ENCODE measurements at regions not wholly inside any gene's neighbourhood (a gene's known extent, or its start where the extent isn't known, plus 50 kb on each side); places are given as distances from the start of the nearest gene placed in this dataset.

DNA sequence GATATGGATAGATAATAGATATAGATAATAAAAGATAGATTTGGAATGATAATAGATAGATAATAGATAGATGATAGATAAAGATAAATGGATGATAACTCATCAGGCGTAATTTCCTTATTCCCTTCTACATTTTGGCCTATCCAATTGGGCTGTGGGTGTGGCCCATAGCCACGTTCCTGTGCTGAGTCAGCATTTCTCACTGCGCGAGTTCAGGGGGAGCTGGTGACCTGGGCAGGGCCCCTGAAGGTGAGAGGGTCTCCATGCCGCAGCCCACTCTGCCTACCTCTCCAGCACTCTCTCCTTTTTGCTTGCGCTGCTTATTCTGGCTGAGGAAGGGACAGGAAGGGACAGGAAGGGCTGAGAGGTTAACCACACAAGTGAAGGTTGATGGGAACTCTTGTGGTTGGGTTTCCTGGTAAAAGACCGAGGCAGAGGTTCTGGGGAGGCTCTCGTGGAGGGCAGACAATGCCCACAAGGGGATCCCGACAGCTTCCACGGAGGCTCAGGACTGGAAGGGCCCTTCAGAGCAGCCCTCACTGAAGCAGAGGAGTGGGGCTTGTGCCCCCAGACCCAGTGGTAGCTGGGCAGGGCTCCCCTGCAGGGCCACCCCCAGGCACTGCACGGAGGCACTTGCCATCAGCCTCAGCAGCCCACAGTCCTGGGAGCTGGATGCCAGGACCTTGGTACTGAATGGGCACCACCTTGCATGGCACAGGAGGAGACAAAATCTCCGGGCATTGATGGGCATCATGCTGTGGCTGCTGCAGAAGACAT, 247.3 kb upstream of the PITRM1 start:
- DNase-seq (ENCODE audit: low read depth in 4 of 4, low spot score in 3 of 4): no peak

DNA sequence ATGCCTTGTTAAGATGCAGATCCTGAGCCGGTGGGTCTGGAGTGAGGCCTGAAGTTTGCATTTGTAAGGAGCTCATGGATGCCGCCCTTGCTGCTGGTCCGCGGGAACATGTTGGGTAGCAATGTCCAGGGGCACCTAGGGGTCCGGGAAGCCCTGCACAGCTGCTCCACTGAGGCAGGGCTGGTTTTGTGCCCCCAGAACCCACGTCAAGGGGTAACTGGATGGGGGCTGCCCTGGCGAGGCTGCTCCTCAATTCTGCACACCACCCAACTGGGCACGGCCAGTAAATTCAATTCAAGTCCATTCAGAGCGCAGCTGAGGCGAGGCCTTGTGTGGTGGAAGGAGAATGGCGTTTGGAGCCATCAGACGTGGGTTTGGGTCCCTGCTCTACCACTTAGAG, 246.3 kb upstream of the PITRM1 start:
- no peak for DNase-seq (ENCODE audit: low read depth in 4 of 4, low spot score in 3 of 4)

DNA sequence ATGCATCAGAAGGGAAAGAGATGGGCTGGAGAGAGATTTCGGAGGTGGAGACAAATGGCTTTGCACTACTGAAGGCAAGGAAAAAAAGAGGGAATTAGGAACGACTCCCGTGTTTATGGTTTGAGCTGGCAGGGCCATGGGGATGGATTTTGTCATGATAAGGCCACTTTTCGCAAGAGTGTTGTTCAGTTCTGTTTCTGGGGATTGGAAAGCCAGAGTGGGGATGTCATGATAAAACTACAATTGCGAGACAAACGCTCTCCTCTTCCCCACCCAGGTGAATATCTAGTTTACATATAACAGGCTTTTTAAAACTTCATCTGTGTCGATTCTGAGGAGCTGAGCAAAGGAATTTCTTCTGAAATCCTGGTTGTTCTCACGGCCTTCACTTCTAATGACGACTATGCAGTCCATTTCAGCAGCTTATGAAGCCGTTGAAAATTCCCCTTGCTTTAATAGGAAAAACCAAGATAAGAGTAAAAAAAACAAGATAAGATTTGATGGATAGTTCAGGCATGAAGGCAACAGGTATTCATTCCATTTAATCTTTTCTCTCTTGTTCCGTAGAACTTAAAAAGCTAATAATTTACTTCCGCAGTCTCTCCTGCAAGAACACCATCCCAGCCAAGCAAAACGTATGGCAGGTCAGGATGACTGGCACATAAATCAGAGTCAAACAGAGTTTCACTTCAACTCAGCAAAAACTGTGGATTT, 245.6 kb upstream of the PITRM1 start:
- DNase-seq (ENCODE audit: low read depth in 4 of 4, low spot score in 3 of 4): no peak

DNA sequence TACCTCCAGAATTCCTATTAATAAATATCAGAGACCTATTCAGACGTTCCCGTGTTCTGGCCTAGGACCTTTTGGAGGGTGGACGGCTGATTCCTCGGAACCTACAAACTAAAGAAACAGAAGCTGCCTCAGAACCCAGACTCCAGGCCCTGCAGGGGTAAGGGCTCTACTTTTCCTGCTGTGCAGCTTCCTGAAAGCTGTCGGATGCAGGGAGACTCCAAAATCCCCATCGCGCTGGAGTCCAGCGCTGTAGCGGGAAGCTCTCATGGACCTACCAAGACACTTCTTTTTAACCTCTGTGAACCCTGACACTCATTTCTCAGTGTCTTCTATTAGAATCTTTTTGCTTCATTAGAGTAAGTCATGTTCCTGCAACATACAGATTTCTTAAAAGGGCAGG, 244.5 kb upstream of the PITRM1 start:
- no peak for DNase-seq (ENCODE audit: low read depth in 4 of 4, low spot score in 3 of 4)

DNA sequence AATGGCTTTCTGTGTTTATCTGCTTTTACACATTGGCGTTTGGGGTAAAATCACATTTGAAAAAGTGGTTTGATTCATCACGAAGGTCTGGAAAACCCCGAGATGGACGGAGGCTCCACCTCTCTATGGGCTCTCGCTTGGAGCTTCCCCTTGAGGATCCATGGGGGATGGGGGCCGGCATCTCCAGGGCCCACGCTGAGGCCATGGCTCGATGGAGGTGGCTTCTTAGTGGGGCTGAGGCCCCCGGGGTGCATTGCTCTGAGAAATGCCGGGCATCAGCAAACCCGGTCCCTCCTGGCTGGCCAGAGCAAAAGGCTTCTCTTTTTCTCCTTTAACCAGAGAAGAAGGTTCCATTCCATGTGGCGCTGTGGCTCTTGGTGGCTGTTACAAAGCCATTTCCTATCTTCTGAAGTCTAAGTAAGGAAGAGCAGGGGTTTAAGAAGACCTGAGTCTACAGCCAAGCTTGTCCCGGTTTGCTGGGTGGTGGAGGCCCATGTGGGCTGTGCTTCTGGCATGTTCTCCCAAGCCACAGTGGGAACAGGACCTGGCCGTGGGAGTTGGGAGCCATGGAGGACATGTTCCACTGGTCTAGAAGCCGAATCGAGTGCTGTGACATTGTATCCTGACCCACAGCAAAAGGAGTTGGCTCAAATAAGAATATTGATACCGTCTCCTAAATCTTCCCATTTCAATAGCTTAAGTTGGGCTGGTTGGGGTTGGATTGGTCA, 243.5 kb upstream of the PITRM1 start:
- DNase-seq (ENCODE audit: low read depth in 4 of 4, low spot score in 3 of 4): no peak

DNA sequence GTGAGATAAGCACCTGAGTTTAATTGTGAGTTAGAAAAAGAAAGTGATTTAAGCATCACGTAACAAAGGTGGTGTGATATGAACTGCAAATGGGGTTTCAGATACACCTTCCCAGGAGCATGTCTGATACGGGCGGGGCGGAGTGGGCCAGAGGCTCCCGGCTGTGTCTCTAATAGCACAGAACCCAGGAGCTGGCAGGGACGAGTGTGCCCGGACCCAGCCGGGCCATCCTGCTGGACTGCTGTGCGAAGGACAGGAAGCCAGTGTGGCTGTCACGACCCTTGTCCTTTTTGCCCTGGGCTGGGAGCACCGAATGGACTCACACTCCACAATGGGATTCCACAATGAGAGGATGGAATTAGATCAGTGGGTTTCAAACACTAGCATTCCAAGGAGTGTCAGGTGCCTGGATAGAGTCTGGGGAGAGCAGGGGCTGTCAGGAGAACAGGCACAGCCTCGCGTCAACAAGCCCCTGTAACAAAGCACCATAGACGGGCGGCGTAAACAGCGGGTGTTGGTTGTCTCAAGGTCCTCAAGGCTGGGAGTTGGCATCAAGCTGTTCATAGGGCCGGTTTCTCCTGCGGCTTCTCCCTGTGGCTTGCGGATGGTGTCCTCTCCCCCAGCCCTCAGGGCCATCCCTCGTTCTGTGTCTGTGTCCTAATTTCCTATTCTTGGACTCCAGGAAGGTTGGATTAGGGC, 242.6 kb upstream of the PITRM1 start:
- no peak for DNase-seq (ENCODE audit: low read depth in 4 of 4, low spot score in 3 of 4)

DNA sequence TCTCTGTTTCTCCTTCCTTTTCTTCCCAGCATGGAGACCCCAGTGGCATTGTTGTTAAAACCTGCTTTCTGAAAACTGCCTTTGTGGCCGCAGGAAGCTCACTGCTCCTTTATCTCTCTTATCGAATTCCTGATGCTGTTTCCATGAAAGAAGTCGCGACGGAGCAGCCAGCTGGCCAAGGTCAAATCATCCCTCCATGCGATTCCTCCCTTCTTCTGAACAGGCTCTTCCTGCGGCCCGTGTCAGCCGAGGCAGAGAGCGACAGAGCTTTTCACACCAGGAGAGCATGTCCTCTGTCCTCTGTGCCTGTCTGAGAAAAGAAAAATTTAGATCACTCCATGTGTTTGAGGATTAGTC, 242.1 kb upstream of the PITRM1 start:
- DNase-seq (ENCODE audit: low read depth in 4 of 4, low spot score in 3 of 4): no peak

DNA sequence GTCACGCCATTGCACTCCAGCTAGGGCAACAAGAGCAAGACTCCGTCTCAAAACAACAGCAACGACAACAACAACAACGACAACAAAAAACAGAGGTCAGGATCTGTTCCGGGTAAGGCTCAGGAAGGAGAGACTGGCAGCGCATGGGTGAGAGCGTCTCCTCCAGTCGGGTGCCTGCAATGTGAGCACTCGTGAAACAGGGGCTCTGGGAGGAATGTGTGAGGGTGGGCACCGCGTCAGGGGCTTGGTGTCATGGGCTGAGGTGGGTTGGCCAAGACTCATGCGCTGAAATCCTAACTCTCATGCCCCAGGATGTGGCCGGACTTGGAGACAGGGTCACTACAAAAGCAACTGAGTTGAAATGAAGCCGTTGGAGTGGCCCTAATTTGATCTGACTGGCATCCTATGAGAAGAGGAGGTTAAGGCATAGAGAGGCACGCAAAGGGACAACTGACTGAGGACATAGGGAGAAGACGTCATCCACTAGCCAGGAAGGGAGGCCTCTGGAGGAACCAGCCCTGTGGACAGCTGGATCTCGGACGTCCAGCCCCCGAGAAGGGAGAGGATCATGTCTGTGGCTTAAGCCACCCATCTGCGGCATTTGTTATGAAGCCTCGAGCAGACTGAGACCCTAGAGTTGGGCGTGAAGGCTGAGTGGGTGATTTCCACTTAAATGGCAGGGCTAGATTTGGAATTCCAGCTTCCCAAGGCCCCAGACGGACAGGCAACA, 241.5 kb upstream of the PITRM1 start:
- no peak for DNase-seq (ENCODE audit: low read depth in 4 of 4, low spot score in 3 of 4)

DNA sequence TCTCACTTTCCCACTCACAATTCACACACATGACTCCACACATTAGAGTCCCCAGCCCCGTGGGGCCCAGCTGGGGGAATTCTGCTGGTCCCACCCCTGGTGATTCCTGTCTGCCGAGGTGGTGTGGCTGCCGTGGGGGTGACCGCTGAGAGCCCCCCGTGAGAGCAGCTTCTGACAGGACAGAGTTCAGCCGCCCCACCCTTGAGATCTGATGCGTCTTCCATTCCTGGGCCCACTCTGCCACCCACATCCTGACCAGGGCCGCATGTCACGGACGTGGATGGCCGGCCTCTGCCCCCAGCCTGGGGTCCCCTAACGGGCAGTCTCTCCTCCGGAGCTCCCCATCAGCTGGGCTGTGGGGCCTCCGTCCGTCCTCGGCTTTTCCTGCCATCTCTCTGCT, 240.1 kb upstream of the PITRM1 start:
- no peak for DNase-seq (ENCODE audit: low read depth in 4 of 4, low spot score in 3 of 4)

DNA sequence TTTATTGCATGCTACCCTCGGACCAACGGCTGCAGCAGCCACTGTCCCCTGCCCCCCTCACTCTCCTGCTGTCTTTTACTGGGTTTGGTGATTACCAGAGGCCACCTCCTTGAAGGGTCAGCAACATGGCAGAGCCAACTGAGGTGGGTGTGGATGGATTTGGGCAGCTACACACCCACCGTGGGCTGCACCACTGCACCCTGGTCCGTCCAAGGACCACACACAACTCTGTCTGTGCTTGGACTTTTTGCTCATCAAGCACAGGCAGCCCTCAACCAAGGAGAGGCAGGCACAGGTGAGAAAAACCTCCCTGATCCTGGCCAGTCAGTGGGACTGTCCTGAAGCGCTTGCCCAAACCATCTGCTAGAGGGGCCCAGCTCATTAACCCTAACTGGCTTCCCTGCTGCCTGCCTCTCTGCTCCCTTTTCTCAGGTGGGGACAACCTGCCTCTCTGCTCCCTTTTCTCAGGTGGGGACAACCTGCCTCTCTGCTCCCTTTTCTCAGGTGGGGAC, 239.5 kb upstream of the PITRM1 start:
- DNase-seq (ENCODE audit: low read depth in 4 of 4, low spot score in 3 of 4): no peak

DNA sequence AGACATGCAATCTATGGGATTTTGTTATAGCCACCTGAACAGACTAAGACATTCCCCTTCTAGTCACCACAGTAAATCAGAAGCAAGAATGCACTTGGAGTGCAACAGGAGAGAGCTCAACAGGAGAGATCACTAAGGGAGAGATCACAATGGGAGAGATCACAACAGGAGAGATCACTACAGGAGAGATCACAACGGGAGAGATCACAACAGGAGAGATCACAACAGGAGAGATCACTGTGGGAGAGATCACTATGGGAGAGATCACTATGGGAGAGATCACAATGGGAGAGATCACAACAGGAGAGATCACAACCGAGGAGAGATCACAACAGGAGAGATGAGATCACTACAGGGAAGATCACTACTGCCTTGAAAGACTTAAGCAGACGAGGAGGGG, 238.5 kb upstream of the PITRM1 start:
- no peak for DNase-seq (ENCODE audit: low read depth in 4 of 4, low spot score in 3 of 4)

DNA sequence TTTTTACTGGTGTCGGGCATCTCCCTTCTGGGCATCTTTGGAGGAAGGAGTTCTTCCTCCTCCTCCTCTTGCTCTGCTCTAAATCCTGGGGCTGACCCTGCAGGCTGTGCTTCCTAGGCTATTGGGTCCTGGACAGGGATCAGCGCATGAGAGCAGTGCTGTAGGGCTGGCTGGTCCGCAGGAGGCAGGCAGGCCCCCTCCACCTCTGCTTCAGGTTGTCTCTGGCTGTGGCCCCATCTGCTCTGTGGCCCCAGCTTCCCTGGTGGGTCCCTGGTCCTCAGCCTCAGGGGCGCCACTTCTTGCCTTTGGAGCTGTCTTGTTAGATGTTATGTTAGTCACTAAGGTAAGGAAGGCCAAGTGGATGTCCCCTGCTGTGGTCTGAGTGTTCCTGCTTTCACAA, 237.3 kb upstream of the PITRM1 start:
- DNase-seq (ENCODE audit: low read depth in 4 of 4, low spot score in 3 of 4): no peak

DNA sequence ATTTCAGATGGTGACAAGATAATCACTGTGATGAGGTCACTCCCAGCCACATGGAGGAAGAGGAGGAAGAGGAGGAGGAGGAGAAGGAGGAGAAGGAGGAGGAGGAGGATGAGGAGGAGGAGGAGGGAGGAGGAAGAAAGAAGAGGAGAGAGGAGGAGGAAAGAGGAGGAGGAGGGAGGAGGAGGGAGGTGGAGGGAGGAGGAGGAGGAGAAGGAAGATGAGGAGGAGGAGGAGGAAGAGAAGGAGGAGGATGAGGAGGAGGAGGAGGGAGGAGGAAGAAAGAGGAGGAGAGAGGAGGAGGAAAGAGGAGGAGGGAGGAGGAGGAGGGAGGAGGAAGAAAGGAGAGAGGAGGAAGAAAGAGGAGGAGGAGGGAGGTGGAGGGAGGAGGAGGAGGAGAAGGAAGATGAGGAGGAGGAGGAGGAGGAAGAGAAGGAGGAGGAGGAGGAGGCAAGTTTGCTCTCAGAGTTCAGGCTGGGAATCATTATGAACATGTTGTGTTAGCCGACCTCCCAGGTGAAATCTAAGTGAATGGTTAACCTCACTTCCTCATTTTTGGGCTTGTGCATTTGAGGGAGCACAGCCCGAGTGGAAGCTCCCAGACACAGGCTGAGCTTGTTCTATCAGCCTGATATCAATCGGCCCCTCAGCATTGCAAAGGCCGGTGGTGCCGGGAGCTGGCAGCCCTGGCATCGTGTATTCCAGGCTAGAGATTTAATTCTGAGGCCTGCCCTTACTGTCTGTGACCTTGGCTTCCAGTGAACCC, 236.2 kb upstream of the PITRM1 start:
- no peak for DNase-seq (ENCODE audit: low read depth in 4 of 4, low spot score in 3 of 4)

DNA sequence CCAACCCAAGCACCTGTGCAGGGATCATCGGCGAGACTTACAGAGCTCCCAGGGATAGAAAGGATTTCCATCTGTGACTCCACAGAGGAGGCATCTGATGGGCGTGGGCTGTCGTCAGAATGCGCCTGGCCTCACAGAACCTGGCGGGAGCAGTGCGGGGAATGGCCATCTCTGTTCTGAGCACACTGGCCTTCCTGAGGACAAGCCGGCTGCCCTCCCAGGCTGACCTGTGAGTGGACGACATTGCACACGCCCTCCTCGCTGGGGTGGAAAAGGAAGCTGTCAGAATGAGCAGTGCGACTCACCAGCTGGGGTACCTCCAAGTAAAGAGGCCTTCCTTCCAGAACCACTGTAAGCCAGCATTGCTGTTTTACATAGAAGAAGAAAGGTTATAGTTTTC, 234.6 kb upstream of the PITRM1 start:
- DNase-seq (ENCODE audit: low read depth in 4 of 4, low spot score in 3 of 4): no peak

DNA sequence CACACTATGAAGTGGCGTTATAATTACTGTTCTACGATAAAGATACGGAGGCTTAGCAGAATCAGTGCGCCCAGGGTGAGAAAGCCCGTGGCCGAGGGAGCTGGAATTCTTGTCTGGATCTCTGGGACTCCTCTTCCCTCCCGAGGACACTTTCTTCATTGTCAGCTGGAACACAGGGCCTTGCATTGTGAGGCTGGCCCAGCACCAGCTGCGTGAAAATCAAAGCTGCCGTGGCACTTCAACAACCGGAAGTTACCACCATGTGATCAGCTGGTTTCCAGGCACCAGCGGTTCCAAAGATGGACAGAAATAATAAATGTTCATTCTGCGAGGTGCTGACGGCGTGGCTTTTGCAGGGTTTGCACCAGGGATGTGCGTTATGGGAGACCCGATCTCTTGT, 234.0 kb upstream of the PITRM1 start:
- no peak for DNase-seq (ENCODE audit: low read depth in 4 of 4, low spot score in 3 of 4)

DNA sequence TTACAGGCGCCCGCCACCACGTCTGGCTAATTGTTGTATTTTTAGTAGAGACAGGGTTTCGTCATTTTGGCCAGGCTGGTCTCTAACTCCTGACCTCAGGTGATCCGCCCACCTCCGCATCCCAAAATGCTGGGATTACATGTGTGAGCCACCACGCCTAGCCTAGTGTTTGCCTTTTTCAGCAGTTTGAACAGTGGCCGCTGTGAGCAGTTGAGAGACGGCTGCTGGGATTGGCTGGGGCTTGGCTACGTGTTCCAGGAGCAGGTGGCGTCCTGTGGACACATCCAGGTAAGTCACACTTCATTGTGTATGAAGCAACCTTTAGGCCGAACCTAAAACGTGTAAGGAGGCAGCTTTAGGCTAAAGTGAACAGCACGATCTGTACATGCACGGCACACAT, 231.8 kb upstream of the PITRM1 start:
- no peak for DNase-seq (ENCODE audit: low read depth in 4 of 4, low spot score in 3 of 4)

DNA sequence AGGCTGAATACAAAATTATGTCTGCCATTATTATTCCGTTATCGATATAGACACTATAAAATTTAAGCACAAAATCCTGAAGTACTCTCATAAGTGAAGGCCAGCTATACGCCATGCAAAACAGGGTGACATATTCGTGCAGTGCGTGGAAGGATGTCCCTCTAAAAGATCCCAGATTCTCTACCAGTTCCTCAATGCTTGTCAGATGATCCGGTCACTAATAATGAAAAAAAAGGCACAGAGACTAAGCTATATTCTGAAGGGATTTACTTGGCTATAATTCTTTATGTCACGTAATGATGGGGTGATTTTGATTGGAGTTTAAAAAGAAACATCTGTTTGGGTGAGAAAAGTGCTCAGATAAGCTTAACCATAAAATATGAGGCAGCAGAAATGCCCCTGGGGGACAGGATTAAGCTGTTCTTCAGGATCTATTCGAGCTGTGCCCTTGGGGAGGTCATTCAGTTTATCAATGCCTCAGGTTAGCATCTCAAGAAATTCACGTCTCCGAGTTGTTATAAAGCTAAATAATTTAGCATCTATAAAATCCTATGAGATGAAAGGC, 229.7 kb upstream of the PITRM1 start:
- DNase-seq (ENCODE audit: low read depth in 4 of 4, low spot score in 3 of 4): no peak

DNA sequence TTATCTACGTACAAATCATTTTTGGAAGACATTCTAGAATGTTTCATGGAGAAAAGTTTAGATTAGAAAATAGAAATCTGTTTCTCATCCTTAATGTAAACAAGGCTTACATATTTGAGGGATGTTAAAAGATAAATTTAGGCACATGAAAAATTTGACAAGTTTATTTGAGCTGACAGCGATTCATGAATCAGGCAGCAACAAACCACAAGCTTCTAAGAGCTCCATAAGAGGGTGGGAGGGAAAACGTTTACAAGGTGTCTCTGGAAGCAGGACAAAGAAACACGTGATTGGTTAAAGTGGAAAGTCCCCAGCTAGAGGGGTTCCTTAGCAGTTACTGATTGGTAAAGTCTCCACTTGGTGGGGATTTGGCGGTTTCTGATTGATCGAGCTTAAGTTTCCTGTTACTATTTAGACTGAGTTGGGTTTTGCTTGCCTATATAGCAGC, 228.9 kb upstream of the PITRM1 start:
- DNase-seq (ENCODE audit: low read depth in 4 of 4, low spot score in 3 of 4): no peak

DNA sequence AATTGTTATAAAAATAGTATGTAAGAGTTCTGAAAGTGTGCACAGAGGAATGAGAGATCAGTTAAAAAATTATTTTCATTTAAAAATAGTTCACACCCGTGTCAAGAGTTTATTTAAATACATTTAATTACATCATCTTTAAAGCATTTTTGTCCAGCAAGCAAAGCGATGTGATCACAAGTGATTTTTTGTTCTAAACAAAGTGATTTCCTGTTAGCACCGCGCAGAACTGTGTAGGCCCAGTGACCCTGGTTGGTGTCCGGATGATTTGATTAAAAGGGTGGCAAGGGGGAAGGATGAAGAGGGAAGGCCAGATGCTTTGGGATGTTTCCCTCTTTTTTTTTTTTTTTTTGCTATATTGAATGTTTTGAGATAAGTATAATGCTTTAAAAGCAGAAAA, 227.8 kb upstream of the PITRM1 start:
- no peak for DNase-seq (ENCODE audit: low read depth in 4 of 4, low spot score in 3 of 4)

Data from left renal pelvis (tissue), 4 donors.